ENCODE measurements at regions not wholly inside any gene's neighbourhood (a gene's known extent, or its start where the extent isn't known, plus 50 kb on each side); places are given as distances from the start of the nearest gene placed in this dataset.

- DNase-seq: no peak
Measured at GRCh38 chr11:122269824-122270223, 153.8 kb upstream of the BLID start.

- DNase-seq: no peak
Measured at GRCh38 chr11:122268601-122269130, 152.7 kb upstream of the BLID start.

- no peak for DNase-seq
Measured at GRCh38 chr11:122267602-122268001, 151.6 kb upstream of the BLID start.

GRCh38 chr11:122265981-122266380 lies 150.0 kb upstream of the BLID start:
- no peak for DNase-seq

- no peak for DNase-seq
Measured at GRCh38 chr11:122264121-122264520, 148.1 kb upstream of the BLID start.

GRCh38 chr11:122261546-122261945 lies 145.5 kb upstream of the BLID start:
- no peak for DNase-seq

- DNase-seq: no peak
Measured at GRCh38 chr11:122259195-122259821, 143.3 kb upstream of the BLID start.

- no peak for DNase-seq
Measured at GRCh38 chr11:122258446-122259194, 142.6 kb upstream of the BLID start.

- no peak for DNase-seq
Measured at GRCh38 chr11:122253589-122254231, 137.7 kb upstream of the BLID start.

- no peak for DNase-seq
Measured at GRCh38 chr11:122248939-122249338, 132.9 kb upstream of the BLID start.

GRCh38 chr11:122248131-122248530 lies 132.1 kb upstream of the BLID start:
- DNase-seq: no peak

- DNase-seq: no peak
Measured at GRCh38 chr11:122246874-122247273, 130.9 kb upstream of the BLID start.

GRCh38 chr11:122242731-122243130 lies 126.7 kb upstream of the BLID start:
- no peak for DNase-seq

- no peak for DNase-seq
Measured at GRCh38 chr11:122241566-122241965, 125.6 kb upstream of the BLID start.

GRCh38 chr11:122240638-122241037 lies 124.6 kb upstream of the BLID start:
- DNase-seq: no peak

- DNase-seq: no peak
Measured at GRCh38 chr11:122235615-122236014, 119.6 kb upstream of the BLID start.

- no peak for DNase-seq
Measured at GRCh38 chr11:122234780-122235179, 118.8 kb upstream of the BLID start.

- no peak for DNase-seq
Measured at GRCh38 chr11:122234257-122234656, 118.2 kb upstream of the BLID start.

GRCh38 chr11:122232985-122233384 lies 117.0 kb upstream of the BLID start:
- DNase-seq: no peak

GRCh38 chr11:122230385-122230755 lies 114.4 kb upstream of the BLID start:
- no peak for DNase-seq

- DNase-seq: no peak
Measured at GRCh38 chr11:122229481-122230384, 113.7 kb upstream of the BLID start.

GRCh38 chr11:122229078-122229477 lies 113.1 kb upstream of the BLID start:
- DNase-seq: no peak

- no peak for DNase-seq
Measured at GRCh38 chr11:122226810-122227379, 110.9 kb upstream of the BLID start.

Measured in 8988T (cell line).